ENCODE measurements at regions not wholly inside any gene's neighbourhood (a gene's known extent, or its start where the extent isn't known, plus 50 kb on each side); places are given as distances from the start of the nearest gene placed in this dataset.

DNA sequence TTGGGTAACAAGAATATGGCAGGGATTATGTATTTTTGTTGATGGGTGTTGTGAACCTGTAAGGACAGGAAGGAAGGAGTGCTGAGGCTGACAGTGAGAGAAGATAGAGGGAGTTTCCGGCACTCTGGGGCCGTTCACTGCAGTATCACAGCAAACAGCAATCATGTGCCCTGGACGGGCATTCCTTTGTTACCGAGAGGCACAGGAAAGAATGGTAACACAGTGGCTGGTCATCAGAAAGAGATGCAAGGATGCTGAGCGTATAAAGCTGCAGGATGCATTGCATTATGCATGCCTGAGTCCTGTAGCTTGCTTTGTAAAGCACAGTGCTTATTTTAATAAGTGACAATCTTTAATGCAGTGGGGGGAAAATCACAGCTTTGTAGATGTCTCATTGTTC lies 286.8 kb downstream of the RPS24 start:
- no peak for DNase-seq

- no peak for DNase-seq
Measured at GRCh38 chr10:78321000-78321399, 287.3 kb downstream of the RPS24 start.

DNA sequence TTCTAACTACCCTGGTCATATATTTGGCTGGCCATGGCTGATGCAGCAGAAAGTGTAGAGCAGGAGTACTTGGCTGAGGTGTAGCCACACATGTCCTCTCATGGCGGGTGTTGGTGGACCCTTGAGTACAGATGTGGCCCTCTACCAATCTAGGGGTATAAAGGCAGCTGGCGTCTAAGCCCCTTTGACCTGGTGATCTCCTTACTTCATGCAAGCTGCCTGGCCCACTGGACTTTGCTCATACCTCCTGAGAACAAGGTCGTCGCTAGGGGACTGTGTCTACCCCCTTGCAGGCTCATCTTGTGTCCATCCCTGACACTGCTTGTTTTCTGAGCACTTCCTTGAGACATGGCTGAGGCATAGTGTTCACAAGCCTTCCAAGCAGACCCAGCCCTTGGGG lies 287.8 kb downstream of the RPS24 start:
- no peak for DNase-seq

GRCh38 chr10:78326372-78326771 lies 292.7 kb downstream of the RPS24 start:
- DNase-seq: no peak

- no peak for DNase-seq
Measured at GRCh38 chr10:78327778-78328591, 294.3 kb downstream of the RPS24 start.

DNA sequence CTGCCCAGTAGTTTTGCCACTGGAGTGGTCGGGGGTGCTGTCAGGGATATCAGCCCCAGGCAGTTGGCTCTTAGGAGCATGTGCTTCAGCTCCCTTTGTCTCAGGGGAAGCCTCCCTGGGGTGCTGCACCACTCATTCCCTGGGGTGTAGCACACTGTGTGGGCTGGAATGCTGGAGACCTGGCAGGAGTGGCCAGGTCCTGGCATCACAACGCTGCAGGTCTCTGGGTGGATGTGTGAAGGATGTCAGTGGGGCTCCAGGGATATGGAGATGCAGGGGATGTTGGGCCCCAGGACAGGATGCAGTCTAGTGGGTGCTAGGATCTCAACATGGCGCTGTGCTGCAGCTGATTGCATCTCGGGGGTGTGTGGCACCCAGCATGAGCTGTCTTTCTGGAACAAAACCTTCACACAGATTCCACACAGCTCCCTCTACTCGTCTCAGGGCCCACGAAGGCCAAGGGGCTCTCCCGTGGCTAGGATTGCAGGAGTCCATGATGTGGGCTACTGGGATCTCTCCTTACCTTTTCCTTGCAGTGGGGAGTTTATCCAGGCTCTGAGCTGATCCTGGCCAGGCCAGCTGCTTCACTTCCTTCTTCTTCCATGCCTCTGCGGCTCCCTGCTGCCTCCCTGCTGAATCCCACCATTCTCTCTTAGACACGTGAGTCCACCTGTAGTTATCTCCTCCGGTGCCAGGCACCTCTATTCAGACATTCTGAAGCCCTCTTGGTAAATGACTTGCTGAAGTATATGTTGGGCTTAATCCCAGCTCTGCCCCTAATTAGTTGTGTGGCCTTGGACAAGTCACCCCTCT lies 295.1 kb downstream of the RPS24 start:
- no peak for DNase-seq

DNA sequence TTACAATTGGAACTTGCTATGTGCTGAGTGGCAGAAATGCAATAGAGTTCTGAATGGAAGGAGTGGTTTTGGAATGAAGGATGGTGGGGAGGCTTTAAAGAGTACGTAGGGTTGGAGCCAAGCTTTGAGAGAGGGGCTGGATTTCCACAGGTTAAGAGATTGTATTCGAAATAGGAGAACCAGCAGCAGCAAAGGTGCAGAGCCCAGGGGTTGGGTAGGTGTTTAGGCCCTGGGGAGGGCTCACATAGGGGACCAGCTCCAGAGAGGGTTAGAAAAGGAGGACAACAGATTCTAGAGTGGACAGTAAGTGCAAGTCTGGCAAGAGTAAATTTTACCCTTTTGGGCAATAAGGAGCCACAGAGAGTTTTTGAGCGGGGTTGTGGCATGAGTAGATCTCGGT lies 297.2 kb downstream of the RPS24 start:
- DNase-seq: no peak

- no peak for DNase-seq
Measured at GRCh38 chr10:78331391-78331922, 297.8 kb downstream of the RPS24 start.

DNA sequence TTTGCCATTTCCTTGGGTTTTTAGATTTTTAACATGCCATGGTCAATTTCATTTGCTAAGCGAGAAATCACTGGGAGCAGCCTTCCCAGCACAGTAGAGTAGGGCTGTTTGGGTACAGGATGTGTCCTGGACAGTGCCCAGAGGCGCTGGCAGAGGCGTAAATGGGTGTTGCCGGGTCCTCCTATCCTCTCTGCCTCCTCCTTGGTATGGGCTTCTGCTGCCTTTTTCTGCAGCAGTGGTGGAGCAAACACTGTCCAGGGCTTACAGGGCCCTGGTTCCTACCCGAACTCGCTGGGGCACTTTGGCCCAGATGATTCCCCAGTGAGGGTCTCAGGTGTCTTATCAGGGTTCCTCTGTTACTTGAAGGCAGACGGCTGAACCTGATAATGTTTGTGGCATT lies 298.3 kb downstream of the RPS24 start:
- DNase-seq: no peak

DNA sequence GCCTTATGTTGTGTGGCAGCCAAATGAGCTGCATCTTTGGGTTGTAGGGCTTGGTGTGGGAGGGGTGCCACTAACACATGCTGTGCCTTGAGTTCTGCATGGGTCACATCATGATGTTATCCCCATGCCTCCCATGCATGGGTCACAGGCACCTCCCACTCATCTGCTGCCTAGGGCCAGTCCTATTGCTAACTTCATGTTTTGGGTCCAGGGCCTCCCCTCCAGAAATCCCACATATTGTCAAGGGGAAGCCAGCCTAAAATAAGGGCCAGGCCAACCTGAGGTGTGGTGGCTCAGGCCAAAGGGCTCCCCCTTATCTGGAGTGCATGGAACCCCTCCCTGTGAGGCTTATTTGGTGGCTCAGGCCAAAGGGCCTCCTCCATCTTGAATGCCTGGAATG lies 299.0 kb downstream of the RPS24 start:
- DNase-seq: peak; percentile 9 to 61

DNA sequence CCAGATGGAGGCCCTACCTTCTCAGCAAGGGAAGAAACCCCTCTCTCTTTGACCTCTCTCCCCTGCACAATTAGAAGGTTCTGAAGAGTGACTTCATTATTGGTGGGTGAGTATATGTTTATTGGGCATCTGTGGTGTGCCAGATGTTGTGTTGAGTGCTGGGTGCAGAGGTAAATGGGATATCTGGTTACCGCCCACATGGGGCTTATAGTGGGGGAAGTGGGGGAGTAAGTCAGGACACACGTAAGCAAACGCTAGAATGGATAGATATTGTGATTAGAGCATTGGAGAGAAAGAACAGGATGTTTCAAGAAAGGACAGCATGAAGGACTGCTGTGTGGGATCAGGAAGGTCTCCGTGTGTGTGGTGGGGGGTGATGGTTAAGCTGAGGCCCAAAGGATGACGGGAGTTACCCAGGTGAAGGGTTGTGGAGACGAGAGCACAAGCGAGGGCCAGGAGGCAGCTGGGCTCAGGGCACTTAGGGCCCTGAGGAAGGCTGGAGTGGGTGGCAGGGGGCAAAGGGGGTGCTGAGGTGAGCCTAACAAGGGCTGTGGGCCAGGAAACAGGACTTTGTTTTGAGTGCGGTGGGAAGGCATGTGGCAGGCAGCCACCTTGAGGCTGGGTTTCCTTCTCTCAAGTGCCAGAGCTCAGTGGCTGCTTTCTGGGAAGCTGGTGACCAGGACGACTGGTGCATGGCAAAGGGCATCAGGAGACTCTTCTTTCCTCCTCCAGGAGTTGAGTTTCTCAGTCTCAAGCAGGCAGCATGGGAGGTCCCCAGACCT lies 299.9 kb downstream of the RPS24 start:
- no peak for DNase-seq

- no peak for DNase-seq
Measured at GRCh38 chr10:78335371-78335690, 301.7 kb downstream of the RPS24 start.

DNA sequence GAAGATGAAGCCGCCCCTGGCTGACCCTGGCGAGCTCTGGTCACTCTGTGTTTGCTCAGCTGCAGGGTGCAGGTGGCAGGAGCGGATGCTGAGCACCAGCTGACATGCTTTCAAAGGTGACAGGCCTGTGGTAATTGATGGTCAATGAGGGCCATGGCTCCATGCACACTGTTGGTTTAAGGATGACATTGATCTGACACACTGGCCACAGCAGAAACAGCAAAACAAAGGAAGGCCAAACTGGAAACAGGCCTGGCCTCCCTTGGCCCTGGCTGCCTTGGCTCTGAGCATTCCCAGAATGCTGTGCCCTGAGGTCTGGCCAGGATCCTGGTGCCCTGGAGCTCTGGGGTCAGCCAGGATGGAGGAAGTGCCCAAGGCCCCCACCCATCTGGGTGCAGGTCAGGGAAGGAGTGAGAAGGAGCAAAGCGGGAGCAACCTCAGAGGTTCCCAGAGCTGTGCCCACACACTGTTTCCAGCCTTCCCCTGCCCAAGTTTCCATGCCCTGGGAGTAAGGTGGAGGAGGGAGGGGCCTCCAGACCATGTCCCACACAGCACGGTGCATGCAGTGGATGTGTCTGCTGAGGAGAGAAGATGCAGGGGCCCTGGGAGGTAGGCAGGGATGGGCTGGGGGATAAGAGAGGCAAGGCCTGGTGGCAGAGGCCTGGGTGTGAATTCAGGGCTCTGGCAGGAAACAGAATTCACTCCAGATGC lies 302.2 kb downstream of the RPS24 start:
- no peak for DNase-seq

DNA sequence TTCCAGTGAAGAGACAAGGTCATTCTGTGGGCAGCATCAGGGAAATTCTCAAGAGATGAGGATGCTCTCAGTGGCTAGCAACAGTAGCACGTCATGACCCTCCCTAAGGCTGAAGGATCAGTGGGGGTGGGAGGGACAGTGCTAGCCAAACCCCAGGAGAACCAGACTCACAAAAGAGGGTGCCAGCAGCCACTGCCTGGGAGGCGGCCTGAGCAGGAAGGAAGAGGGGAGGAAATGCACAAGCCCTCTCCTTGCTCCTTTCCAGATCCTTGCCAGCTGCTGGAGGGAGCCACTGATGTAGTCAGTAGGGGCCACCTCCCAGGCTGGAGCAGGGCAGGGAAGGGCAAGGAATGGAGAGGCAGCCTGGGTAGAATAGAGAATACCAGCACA lies 302.7 kb downstream of the RPS24 start:
- DNase-seq: no peak

DNA sequence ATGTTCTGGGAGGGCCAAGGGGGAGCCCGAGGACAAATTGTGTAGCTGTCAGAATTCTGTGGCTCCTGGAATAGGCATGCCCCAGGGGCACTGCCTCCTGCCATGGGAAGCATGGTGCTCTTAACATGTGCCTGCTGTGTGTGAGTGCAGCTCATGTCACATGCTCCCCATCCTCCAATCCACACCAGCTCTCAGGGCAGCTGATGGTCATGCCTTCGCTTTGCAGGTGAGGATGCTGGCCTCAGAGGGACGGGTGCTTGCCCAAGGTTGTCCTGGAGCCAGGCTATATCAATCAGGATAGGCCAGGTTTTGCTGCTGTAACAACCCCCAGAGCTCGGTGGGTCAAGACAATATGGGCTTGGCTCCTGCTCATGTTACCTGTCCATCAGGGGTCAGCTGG lies 303.4 kb downstream of the RPS24 start:
- no peak for DNase-seq

DNA sequence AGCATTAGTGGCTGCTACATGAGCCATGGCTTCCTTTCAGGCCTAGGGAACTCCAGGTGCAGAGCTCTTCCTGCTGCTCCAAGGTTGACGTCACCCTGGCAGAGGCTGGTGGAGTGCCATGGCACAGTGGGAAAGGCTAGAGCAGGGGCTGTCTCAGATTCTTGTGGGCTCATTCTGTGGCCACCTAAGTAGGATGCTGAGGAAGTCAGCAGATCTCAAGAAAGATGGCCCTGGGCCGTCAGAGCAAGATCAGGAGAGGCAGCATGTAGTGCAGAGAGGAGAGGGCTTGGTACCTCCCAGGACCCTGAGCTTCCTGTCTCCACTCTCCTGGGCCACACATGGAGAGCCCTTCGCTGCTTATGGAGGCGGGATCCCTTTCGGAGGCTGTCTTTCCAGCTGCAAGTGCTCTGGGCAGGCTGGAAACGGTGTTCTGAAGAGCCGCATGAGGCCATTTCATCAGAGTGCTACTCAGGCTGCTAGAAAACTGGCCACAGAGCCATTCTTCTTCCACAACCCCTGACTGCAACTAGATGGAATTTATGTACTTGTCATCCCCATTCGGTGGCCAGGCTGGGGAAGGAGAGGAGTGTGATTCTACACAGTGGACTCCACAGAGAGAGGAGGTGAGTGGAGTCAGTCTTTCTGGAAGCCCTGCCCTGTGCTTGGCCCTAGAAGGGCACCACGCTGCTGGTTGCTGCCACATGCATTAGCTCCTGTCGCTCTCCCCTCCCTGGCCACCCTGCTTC lies 304.2 kb downstream of the RPS24 start:
- no peak for DNase-seq

DNA sequence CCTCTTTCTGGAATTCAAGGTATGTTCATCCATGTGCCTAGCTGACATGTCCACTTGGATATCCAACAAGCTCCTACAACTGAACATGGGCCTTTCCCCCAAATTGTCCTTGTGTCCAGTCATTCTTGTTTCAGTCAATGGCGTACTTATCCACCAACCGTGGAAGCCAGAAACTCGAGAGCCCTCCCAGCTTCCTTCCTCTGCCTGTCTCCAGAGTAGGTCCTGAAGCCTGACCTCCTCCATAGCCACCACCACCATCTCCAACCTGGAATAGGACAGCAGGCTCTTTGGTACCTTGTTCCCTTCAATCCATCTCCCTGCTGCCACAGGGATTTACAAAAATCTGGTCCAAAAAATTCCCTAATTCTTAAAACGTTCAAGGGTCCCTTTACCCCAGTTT lies 305.1 kb downstream of the RPS24 start:
- DNase-seq: no peak

GRCh38 chr10:78339251-78339650 lies 305.6 kb downstream of the RPS24 start:
- no peak for DNase-seq

- DNase-seq: no peak
Measured at GRCh38 chr10:78341953-78342614, 308.4 kb downstream of the RPS24 start.

GRCh38 chr10:78342827-78343653 lies 309.4 kb downstream of the RPS24 start:
- DNase-seq: no peak

Measured in inflammatory macrophage (primary cell).